NCI-H748 (cell line): ENCODE measurements at regions not wholly inside any gene's neighbourhood (a gene's known extent, or its start where the extent isn't known, plus 50 kb on each side); places are given as distances from the start of the nearest gene placed in this dataset.

Experiments
- DNase-seq: peaks from one replicate; lab custom pipeline; 2025; ENCODE audit not compliant: unreplicated experiment; lab: John Stamatoyannopoulos, UW

DNA sequence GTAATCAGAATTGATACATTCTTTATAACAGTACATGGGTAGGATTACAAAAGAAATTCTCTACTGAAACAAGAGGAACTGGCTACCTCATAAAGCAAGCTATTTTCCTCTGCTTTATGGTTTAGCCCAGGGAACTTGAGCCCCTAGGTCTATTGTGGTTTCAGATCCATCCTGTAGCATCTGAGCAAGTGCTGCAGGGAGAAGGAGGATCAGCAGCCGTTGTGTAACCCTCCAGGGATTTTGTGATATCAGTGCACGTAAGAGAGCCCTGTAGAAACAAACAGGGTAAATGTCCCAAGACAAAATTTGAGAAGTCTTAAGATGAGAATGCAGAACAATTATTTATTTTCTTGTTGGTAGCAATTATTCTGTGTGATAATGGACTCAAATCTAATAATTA is 165.2 kb upstream of the DEFB112 start:
- DNase-seq = no peak

GRCh38 chr6:50217841-50218240 is 168.1 kb upstream of the DEFB112 start:
- DNase-seq = no peak

GRCh38 chr6:50236164-50236563 is 186.4 kb upstream of the DEFB112 start:
- no peak for DNase-seq

DNA sequence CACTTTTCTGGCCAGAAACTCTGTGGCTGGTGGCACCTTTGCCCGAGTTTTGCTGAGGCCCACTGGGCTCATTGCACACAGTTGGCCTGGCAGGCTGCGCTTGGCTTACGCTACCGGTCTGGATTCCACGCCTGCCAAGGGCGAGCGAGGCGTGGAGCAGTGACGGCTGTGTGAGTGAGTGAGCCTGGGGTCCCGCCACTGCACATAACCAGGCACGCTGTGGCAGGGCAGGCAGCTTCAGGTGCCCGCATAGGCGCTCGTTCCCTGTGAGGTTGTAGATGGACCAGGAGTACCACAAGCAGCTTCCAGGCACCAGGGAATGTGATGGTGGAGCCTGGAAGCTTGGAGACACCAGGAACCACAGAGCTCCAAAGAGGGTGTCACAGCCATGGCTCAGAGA is 190.1 kb upstream of the DEFB112 start:
- no peak for DNase-seq

- no peak for DNase-seq
Observed at GRCh38 chr6:50240986-50241385, 191.3 kb upstream of the DEFB112 start.

DNA sequence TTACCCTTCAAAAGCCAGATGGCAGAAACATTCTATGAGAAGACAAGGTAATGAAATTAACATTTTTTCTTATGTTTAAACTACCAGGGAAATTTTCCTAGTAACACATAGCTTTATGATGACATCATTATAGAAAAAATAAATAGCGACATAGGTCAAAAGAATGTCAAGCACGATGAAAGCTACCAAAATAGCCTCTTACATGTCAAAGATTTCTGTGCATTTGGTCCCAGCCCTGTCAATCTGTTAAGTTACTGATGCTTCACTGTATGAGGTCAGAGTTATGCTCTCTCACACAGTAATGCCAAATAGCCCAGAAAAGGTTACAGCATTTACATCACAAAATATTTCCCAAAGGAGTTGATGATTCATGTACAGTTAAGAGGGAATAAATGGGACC is 199.8 kb upstream of the DEFB112 start:
- no peak for DNase-seq

DNA sequence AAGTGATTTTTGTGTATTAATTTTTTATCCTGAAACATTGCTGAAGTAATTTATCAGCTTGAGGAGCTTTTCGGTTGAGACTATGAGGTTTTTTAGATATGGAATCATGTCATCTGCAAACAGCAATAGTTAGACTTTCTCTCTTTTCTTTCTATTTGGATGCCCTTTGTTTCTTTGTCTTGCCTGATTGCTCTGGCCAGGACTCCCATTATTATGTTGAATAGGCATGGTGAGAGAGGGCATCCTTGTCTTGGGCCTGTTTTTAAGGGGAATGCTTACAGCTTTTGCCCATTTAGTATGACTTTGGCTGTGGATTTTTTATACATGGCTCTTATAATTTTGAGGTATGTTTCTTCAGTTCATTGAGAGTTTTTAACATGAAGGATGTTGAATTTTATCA is 207.6 kb upstream of the DEFB112 start:
- no peak for DNase-seq

GRCh38 chr6:50259903-50260302 is 210.2 kb upstream of the DEFB112 start:
- DNase-seq = no peak

- peak; percentile 13 for DNase-seq
Observed at GRCh38 chr6:50264995-50265571, 215.4 kb upstream of the DEFB112 start.

- DNase-seq = peak; percentile 34
Observed at GRCh38 chr6:50270415-50270814, 220.7 kb upstream of the DEFB112 start.

DNA sequence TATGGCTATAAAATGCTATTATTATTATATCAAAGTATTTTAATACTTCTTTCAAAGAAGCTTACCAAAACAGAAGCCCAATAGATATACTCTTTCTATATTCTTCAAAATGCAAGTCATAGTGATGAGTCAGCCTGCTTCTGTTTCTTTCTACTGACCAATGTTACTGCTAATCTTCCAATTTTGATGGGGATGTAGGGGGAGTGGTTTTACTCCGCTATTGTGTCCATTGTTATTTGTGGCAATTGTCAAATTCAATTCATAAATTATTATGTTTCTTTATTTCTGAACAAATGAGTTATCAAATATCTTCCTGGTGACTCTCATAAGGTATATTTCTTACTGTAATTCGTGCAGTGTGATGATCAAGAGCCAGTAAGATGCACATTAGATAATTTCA is 221.5 kb upstream of the DEFB112 start:
- no peak for DNase-seq

DNA sequence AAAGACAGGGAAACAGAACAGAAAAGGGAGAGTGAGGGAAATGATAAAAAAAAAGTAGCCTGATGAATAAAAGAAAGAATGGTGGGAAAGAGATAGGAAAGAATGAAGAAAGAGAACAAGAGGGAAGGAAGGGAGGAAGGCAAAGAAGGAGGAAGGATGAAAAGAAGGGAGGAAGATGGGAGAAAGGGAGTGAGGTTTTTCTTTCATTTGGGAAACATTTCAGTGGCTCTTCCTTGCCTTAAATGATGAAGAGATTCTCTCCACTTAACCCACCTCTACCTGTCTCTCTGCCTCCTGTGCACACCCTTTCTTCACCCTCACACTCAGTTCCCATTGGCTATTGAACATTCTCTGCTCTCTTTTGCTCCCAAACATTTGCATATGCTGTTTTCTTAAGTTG is 222.1 kb upstream of the DEFB112 start:
- DNase-seq = no peak

GRCh38 chr6:50272611-50273010 is 222.9 kb upstream of the DEFB112 start:
- DNase-seq = no peak

- DNase-seq = no peak
Observed at GRCh38 chr6:50276771-50277261, 227.1 kb upstream of the DEFB112 start.

- DNase-seq = no peak
Observed at GRCh38 chr6:50277774-50278173, 228.0 kb upstream of the DEFB112 start.

DNA sequence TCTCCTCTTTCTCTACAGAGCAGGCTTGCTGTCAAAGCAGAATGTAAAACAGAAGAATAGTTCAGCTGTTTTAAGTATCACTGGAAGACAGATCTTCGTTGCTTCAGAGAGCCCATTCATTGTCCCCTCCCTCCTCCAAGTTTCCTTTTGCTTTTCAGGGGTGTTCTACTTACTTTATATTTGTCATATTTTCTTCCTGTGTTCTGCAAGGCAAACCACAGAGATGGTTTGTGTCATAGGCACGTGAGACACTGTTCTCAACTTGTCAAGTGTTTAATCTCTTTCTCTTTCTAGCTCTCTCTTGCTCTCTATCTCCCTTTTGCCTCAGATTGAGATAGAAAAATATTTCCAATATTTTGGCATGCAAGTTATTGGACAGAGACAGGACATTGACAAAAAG is 228.9 kb upstream of the DEFB112 start:
- no peak for DNase-seq

DNA sequence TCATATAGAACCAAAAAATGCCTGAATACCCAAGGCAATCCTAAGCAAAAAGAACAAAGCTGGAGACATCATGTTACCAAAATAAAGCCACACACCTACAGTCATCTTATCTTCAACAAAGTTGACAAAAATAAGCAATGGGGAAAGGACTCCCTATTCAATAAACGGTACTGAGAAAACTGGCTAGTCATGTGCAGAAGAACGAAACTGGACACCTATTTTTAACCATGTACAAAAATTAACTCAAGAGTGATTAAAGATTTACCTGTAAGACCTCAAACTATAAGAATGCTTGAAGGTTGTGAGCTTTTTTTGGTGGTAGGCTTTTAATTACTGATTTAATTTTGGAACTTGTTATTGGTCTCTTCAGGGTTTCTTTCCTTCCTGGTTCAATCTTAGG is 236.0 kb upstream of the DEFB112 start:
- DNase-seq = no peak

DNA sequence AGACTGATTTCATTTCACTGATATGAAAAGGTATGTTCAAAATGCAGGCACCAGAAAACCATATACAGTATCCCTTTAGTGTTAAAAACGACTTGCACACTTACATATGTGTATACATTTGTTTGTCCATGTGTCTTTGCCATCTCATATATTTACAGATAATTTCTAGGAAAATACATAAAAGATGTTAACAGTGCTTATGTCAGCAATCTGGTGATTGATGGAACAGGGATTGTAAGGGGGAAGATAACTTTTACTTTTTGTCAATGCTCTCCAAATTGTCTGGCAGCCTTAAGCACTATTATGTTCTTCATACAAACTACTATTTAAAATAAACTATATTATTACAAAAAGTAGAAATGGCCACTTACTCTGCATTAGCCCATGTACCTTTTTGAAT is 238.5 kb upstream of the DEFB112 start:
- DNase-seq = no peak

GRCh38 chr6:50288881-50289280 is 239.2 kb upstream of the DEFB112 start:
- DNase-seq = no peak

GRCh38 chr6:50289366-50289765 is 239.6 kb upstream of the DEFB112 start:
- no peak for DNase-seq

DNA sequence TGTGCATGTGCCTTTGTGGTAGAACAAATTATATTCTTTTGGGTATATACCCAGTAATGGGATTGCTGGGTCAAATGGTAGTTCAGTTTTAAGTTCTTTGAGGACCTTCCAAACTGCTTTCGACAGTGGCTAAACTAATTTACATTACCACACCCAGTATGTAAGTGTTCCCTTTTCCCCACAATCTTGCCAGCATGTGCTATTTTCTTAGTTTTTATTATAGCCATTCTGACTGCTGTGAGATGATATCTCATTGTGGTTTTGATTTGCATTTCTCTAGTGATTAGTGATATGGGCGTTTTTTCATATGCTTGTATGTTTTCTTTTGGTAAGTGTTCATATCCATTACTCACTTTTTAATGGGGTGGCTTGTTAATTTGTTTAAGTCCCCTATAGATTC is 251.6 kb upstream of the DEFB112 start:
- DNase-seq = no peak

- DNase-seq = no peak
Observed at GRCh38 chr6:50305660-50306059, 255.9 kb upstream of the DEFB112 start.

DNA sequence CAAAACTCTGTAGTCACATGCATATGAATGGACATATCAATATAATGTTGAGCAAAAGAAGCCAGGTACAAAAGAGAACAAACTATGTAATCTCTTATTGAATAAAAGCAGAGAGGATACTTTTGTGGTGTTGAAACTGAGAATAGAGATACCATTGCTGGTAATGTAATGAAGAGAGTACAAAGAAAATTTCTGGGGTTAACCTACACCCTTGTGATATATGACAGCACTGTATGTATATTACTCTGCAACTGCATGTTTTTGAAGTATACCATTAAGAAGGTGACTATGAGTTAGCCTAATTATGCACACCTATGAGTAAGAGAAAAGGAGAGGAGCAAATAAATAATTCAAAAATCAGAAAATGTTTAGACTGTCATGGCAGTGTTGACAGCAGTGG is 268.8 kb upstream of the DEFB112 start:
- no peak for DNase-seq

DNA sequence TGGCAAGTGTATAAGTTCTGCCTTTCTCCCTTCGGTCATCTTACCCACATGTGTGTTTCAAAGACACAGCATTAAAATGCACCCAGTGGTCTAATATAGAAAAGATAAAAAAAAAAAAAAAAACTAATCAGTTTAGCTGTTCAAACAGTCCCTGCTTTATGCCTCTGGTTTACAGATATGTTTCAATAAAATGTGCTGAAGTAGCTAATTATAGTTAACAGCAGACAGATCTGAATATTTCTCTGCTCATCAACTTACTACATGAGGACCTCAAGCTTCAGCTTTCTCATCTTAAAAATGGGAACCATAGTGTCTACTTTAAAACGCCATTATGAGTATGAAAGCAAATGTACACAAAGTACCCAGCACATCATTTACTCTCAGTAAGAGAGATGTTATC is 280.6 kb upstream of the DEFB112 start:
- no peak for DNase-seq
